ENCODE measurements at regions not wholly inside any gene's neighbourhood (a gene's known extent, or its start where the extent isn't known, plus 50 kb on each side); places are given as distances from the start of the nearest gene placed in this dataset.

- TF ChIP-seq, protein P1, sequence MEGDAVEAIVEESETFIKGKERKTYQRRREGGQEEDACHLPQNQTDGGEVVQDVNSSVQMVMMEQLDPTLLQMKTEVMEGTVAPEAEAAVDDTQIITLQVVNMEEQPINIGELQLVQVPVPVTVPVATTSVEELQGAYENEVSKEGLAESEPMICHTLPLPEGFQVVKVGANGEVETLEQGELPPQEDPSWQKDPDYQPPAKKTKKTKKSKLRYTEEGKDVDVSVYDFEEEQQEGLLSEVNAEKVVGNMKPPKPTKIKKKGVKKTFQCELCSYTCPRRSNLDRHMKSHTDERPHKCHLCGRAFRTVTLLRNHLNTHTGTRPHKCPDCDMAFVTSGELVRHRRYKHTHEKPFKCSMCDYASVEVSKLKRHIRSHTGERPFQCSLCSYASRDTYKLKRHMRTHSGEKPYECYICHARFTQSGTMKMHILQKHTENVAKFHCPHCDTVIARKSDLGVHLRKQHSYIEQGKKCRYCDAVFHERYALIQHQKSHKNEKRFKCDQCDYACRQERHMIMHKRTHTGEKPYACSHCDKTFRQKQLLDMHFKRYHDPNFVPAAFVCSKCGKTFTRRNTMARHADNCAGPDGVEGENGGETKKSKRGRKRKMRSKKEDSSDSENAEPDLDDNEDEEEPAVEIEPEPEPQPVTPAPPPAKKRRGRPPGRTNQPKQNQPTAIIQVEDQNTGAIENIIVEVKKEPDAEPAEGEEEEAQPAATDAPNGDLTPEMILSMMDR (IDR thresholded peaks at IDR 0.05): no peak
- no peak for TF ChIP-seq EP300 (IDR thresholded peaks at IDR 0.05)
- TF ChIP-seq POLR2A (IDR thresholded peaks at IDR 0.05): no peak
- no peak for TF ChIP-seq POLR2AphosphoS5 (IDR thresholded peaks at IDR 0.05)
Observed at GRCh38 chr2:136281281-136282114, 163.5 kb upstream of the CXCR4 start.
